ENCODE measurements at regions not wholly inside any gene's neighbourhood (a gene's known extent, or its start where the extent isn't known, plus 50 kb on each side); places are given as distances from the start of the nearest gene placed in this dataset.

GRCh38 chr5:57042524-57042931 is 90.6 kb upstream of the MIER3 start:
- TF ChIP-seq REST (IDR thresholded peaks at IDR 0.05; ENCODE audit: insufficient read depth in 1 of 2, low read depth in 2 of 2, low read length in 2 of 2) = no peak
- no peak for TF ChIP-seq POLR2AphosphoS5 (IDR thresholded peaks at IDR 0.05; ENCODE audit: low read depth, low read length)
- no peak for TF ChIP-seq TAF1 (IDR thresholded peaks at IDR 0.05; ENCODE audit: borderline replicate concordance, insufficient read depth, low read length)
- no peak for TF ChIP-seq FOXP2 (optimal IDR thresholded peaks at IDR 0.05; ENCODE audit: borderline replicate concordance, extremely low read depth, extremely low read length, insufficient read depth)
- TF ChIP-seq SIN3A (IDR thresholded peaks at IDR 0.05; ENCODE audit: borderline replicate concordance, insufficient read depth, low read length) = no peak

Data from PFSK-1 (cell line).